Cardiac fibroblast (primary cell): ENCODE measurements at regions not wholly inside any gene's neighbourhood (a gene's known extent, or its start where the extent isn't known, plus 50 kb on each side); places are given as distances from the start of the nearest gene placed in this dataset.
"Not testable (repeated sequence)": the region's sequence is repeated elsewhere in the genome, so short reads cannot be mapped to it uniquely, and the experiment has no call there.

Source experiments
- DNase-seq, 2 donors: peaks; one replicate each; pipeline versions ENCODE4 v3.0.0 to v3.0.0-alpha.2; 2010; ENCODE audit warnings: low read depth in 2 of 2
- H3K4me3 ChIP-seq, 2 donors: replicated peaks in 1 of 2; 1 replicate in 1 of 2; 2 replicates in 1 of 2; pipeline ENCODE4 v1.5.1; 2011; ENCODE audit warnings: low read depth in 2 of 2, low read length in 2 of 2, mild to moderate bottlenecking in 2 of 2, moderate library complexity in 1 of 2
- CTCF ChIP-seq: IDR thresholded peaks from one replicate; pipeline ENCODE4 v1.5.1; 2011; ENCODE audit warnings: low read depth, mild to moderate bottlenecking, low read length, inconsistent platforms

GRCh38 chr5:60084226-60084625, 190.7 kb upstream of the PDE4D start:
- no peak for DNase-seq
- no peak for TF ChIP-seq CTCF
- no peak overlapping the region for H3K4me3 ChIP-seq

- H3K4me3 ChIP-seq: no peak overlapping the region
- DNase-seq: no peak
- TF ChIP-seq CTCF: no peak
Observed at GRCh38 chr5:60077292-60077691, 183.8 kb upstream of the PDE4D start.

GRCh38 chr5:60076746-60077145, 183.2 kb upstream of the PDE4D start:
- no peak overlapping the region for H3K4me3 ChIP-seq
- DNase-seq: no peak

GRCh38 chr5:60066502-60066901, 173.0 kb upstream of the PDE4D start:
- H3K4me3 ChIP-seq: no peak overlapping the region
- no peak for TF ChIP-seq CTCF
- peak; percentile 1 to 9 for DNase-seq

More at GRCh38 chr5:60076746-60077145, 183.2 kb upstream of the PDE4D start:
- no peak for TF ChIP-seq CTCF

- DNase-seq: no peak
- TF ChIP-seq CTCF: no peak
- H3K4me3 ChIP-seq: no peak overlapping the region
Observed at GRCh38 chr5:60060389-60060788, 166.9 kb upstream of the PDE4D start.

- TF ChIP-seq CTCF: no peak
Observed at GRCh38 chr5:60056191-60056590, 162.7 kb upstream of the PDE4D start.

GRCh38 chr5:60055168-60055567, 161.6 kb upstream of the PDE4D start:
- TF ChIP-seq CTCF: no peak
- no peak for DNase-seq
- H3K4me3 ChIP-seq: no peak overlapping the region

More at GRCh38 chr5:60056191-60056590, 162.7 kb upstream of the PDE4D start:
- H3K4me3 ChIP-seq: no peak overlapping the region
- no peak for DNase-seq

- DNase-seq, H3K4me3 ChIP-seq: not testable (repeated sequence)
Observed at GRCh38 chr5:60041996-60042664, 148.6 kb upstream of the PDE4D start.

- DNase-seq, H3K4me3 ChIP-seq: not testable (repeated sequence)
Observed at GRCh38 chr5:60041508-60041907, 148.0 kb upstream of the PDE4D start.
